ENCODE measurements at regions not wholly inside any gene's neighbourhood (a gene's known extent, or its start where the extent isn't known, plus 50 kb on each side); places are given as distances from the start of the nearest gene placed in this dataset.

- no peak for TF ChIP-seq RAD21 (conservative IDR thresholded peaks at IDR 0.05)
- TF ChIP-seq, protein P1, sequence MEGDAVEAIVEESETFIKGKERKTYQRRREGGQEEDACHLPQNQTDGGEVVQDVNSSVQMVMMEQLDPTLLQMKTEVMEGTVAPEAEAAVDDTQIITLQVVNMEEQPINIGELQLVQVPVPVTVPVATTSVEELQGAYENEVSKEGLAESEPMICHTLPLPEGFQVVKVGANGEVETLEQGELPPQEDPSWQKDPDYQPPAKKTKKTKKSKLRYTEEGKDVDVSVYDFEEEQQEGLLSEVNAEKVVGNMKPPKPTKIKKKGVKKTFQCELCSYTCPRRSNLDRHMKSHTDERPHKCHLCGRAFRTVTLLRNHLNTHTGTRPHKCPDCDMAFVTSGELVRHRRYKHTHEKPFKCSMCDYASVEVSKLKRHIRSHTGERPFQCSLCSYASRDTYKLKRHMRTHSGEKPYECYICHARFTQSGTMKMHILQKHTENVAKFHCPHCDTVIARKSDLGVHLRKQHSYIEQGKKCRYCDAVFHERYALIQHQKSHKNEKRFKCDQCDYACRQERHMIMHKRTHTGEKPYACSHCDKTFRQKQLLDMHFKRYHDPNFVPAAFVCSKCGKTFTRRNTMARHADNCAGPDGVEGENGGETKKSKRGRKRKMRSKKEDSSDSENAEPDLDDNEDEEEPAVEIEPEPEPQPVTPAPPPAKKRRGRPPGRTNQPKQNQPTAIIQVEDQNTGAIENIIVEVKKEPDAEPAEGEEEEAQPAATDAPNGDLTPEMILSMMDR (IDR thresholded peaks at IDR 0.05; ENCODE audit: poor library complexity, severe bottlenecking) = no peak
These were observed 290.9 kb upstream of the STXBP6 start for GRCh38 chr14:25340882-25341281.
